Stimulated activated naive CD8-positive, alpha-beta T cell treated with anti-CD3 and anti-CD28 coated beads, Interleukin-15, Interleukin-2, amounts not matched to agents 100 ng/mL and 50 ng/mL, for 24 hours (primary cell): ENCODE measurements at regions not wholly inside any gene's neighbourhood (a gene's known extent, or its start where the extent isn't known, plus 50 kb on each side); places are given as distances from the start of the nearest gene placed in this dataset.
"Not testable (repeated sequence)": the region's sequence is repeated elsewhere in the genome, so short reads cannot be mapped to it uniquely, and the experiment has no call there.

ENCODE experiments used
- H3K27ac Mint-ChIP-seq: one replicate; pipeline ENCODE4 v1.8.0; 2021; ENCODE audit warnings: mild to moderate bottlenecking, mixed read lengths
- H3K27me3 Mint-ChIP-seq: one replicate; pipeline ENCODE4 v1.8.0; 2021; ENCODE audit warnings: mixed read lengths
- H3K36me3 Mint-ChIP-seq: one replicate; pipeline ENCODE4 v1.8.0; 2021; ENCODE audit warnings: low read depth, mixed read lengths
- H3K4me1 Mint-ChIP-seq: one replicate; pipeline ENCODE4 v1.8.0; 2021; ENCODE audit warnings: low read depth, mixed read lengths
- H3K4me3 Mint-ChIP-seq: one replicate; pipeline ENCODE4 v1.8.0; 2021; ENCODE audit warnings: mild to moderate bottlenecking, mixed read lengths
- H3K9me3 Mint-ChIP-seq: one replicate; pipeline ENCODE4 v1.8.0; 2021; ENCODE audit warnings: mixed read lengths

GRCh38 chr6:66561479-66561878 is 854.5 kb upstream of the EYS start:
- Mint-ChIP-seq H3K9me3 (peaks cover 5% of the 10 kb centered on the region), H3K27ac (no peak overlapping the region), H3K4me1 (no peaks in the 10 kb centered on the region), H3K27me3 (no peaks in the 10 kb centered on the region), H3K4me3 (no peak overlapping the region), H3K36me3 (no peaks in the 10 kb centered on the region)

GRCh38 chr6:66558189-66558588 is 851.2 kb upstream of the EYS start:
- Mint-ChIP-seq H3K27ac (no peak overlapping the region), H3K27me3 (no peaks in the 10 kb centered on the region), H3K36me3 (no peaks in the 10 kb centered on the region), H3K4me1 (no peaks in the 10 kb centered on the region), H3K4me3 (no peak overlapping the region), H3K9me3 (peaks cover 4% of the 10 kb centered on the region)

GRCh38 chr6:66556936-66557335 is 849.9 kb upstream of the EYS start:
- Mint-ChIP-seq H3K4me1 (no peaks in the 10 kb centered on the region), H3K36me3 (no peaks in the 10 kb centered on the region), H3K27me3 (no peaks in the 10 kb centered on the region), H3K27ac (no peak overlapping the region), H3K9me3 (peaks cover 4% of the 10 kb centered on the region), H3K4me3 (no peak overlapping the region)

GRCh38 chr6:66555082-66555481 is 848.1 kb upstream of the EYS start:
- no peak overlapping the region for H3K27ac Mint-ChIP-seq
- peaks cover 11% of the 10 kb centered on the region for H3K9me3 Mint-ChIP-seq
- H3K36me3 Mint-ChIP-seq, result no peaks in the 10 kb centered on the region
- H3K27me3 Mint-ChIP-seq, result no peaks in the 10 kb centered on the region
- no peak overlapping the region for H3K4me3 Mint-ChIP-seq
- no peaks in the 10 kb centered on the region for H3K4me1 Mint-ChIP-seq

GRCh38 chr6:66553441-66553840 is 846.4 kb upstream of the EYS start:
- Mint-ChIP-seq H3K36me3 (no peaks in the 10 kb centered on the region), H3K9me3 (peaks cover 11% of the 10 kb centered on the region), H3K27ac (no peak overlapping the region), H3K4me3 (no peak overlapping the region), H3K4me1 (no peaks in the 10 kb centered on the region), H3K27me3 (no peaks in the 10 kb centered on the region)

- H3K36me3 Mint-ChIP-seq, result no peaks in the 10 kb centered on the region
- no peak overlapping the region for H3K4me3 Mint-ChIP-seq
- H3K27ac Mint-ChIP-seq, result no peak overlapping the region
- no peaks in the 10 kb centered on the region for H3K4me1 Mint-ChIP-seq
- H3K9me3 Mint-ChIP-seq, result peaks cover 9% of the 10 kb centered on the region
- no peaks in the 10 kb centered on the region for H3K27me3 Mint-ChIP-seq
Observed at GRCh38 chr6:66538551-66539135, 831.6 kb upstream of the EYS start.

GRCh38 chr6:66533921-66534404 is 826.9 kb upstream of the EYS start:
- H3K27ac Mint-ChIP-seq, result no peak overlapping the region
- no peak overlapping the region for H3K4me3 Mint-ChIP-seq
- peaks cover 3% of the 10 kb centered on the region for H3K9me3 Mint-ChIP-seq
- H3K36me3 Mint-ChIP-seq, result no peaks in the 10 kb centered on the region
- no peaks in the 10 kb centered on the region for H3K4me1 Mint-ChIP-seq
- H3K27me3 Mint-ChIP-seq, result no peaks in the 10 kb centered on the region

- Mint-ChIP-seq H3K36me3 (no peaks in the 10 kb centered on the region), H3K4me1 (no peaks in the 10 kb centered on the region), H3K27me3 (no peaks in the 10 kb centered on the region), H3K9me3 (no peaks in the 10 kb centered on the region), H3K27ac (no peak overlapping the region), H3K4me3 (no peak overlapping the region)
Observed at GRCh38 chr6:66526061-66526460, 819.0 kb upstream of the EYS start.

- Mint-ChIP-seq H3K27ac (no peak overlapping the region), H3K4me3 (no peak overlapping the region), H3K9me3 (no peaks in the 10 kb centered on the region), H3K4me1 (no peaks in the 10 kb centered on the region), H3K36me3 (no peaks in the 10 kb centered on the region), H3K27me3 (no peaks in the 10 kb centered on the region)
Observed at GRCh38 chr6:66522864-66523263, 815.8 kb upstream of the EYS start.

- Mint-ChIP-seq H3K27ac (no peak overlapping the region), H3K4me3 (no peak overlapping the region), H3K27me3 (no peaks in the 10 kb centered on the region), H3K4me1 (no peaks in the 10 kb centered on the region), H3K36me3 (no peaks in the 10 kb centered on the region), H3K9me3 (peaks cover 11% of the 10 kb centered on the region)
Observed at GRCh38 chr6:66516377-66516776, 809.4 kb upstream of the EYS start.

GRCh38 chr6:66508433-66508832 is 801.4 kb upstream of the EYS start:
- H3K27me3 Mint-ChIP-seq, result no peaks in the 10 kb centered on the region
- H3K9me3 Mint-ChIP-seq, result peaks cover 17% of the 10 kb centered on the region

GRCh38 chr6:66499851-66500250 is 792.8 kb upstream of the EYS start:
- Mint-ChIP-seq H3K36me3 (no peaks in the 10 kb centered on the region), H3K27ac (no peak overlapping the region)

More at GRCh38 chr6:66508433-66508832, 801.4 kb upstream of the EYS start:
- Mint-ChIP-seq H3K4me1 (no peaks in the 10 kb centered on the region), H3K27ac (no peak overlapping the region), H3K36me3 (no peaks in the 10 kb centered on the region), H3K4me3 (no peak overlapping the region)

GRCh38 chr6:66496659-66497058 is 789.6 kb upstream of the EYS start:
- H3K27me3 Mint-ChIP-seq, result no peaks in the 10 kb centered on the region
- peaks cover 7% of the 10 kb centered on the region for H3K9me3 Mint-ChIP-seq
- H3K4me3 Mint-ChIP-seq, result no peak overlapping the region
- H3K27ac Mint-ChIP-seq, result no peak overlapping the region
- H3K36me3 Mint-ChIP-seq, result no peaks in the 10 kb centered on the region
- no peaks in the 10 kb centered on the region for H3K4me1 Mint-ChIP-seq

More at GRCh38 chr6:66499851-66500250, 792.8 kb upstream of the EYS start:
- Mint-ChIP-seq H3K9me3 (no peaks in the 10 kb centered on the region), H3K27me3 (no peaks in the 10 kb centered on the region), H3K4me3 (no peak overlapping the region), H3K4me1 (no peaks in the 10 kb centered on the region)

GRCh38 chr6:66494643-66495042 is 787.6 kb upstream of the EYS start:
- not testable (repeated sequence) for H3K27me3 Mint-ChIP-seq, H3K36me3 Mint-ChIP-seq, H3K27ac Mint-ChIP-seq, H3K4me1 Mint-ChIP-seq, H3K4me3 Mint-ChIP-seq
- H3K9me3 Mint-ChIP-seq, result peaks cover 16% of the 10 kb centered on the region

- Mint-ChIP-seq H3K27me3 (no peaks in the 10 kb centered on the region), H3K4me3 (no peak overlapping the region), H3K36me3 (no peaks in the 10 kb centered on the region), H3K27ac (no peak overlapping the region), H3K9me3 (peaks cover 16% of the 10 kb centered on the region), H3K4me1 (no peaks in the 10 kb centered on the region)
Observed at GRCh38 chr6:66489269-66489987, 782.4 kb upstream of the EYS start.

- no peaks in the 10 kb centered on the region for H3K27me3 Mint-ChIP-seq
- H3K36me3 Mint-ChIP-seq, result no peaks in the 10 kb centered on the region
- peaks cover 10% of the 10 kb centered on the region for H3K9me3 Mint-ChIP-seq
- H3K27ac Mint-ChIP-seq, result no peak overlapping the region
- H3K4me1 Mint-ChIP-seq, result no peaks in the 10 kb centered on the region
- H3K4me3 Mint-ChIP-seq, result no peak overlapping the region
Observed at GRCh38 chr6:66481216-66481615, 774.2 kb upstream of the EYS start.
